GM19395 (cell line): ENCODE measurements at regions not wholly inside any gene's neighbourhood (a gene's known extent, or its start where the extent isn't known, plus 50 kb on each side); places are given as distances from the start of the nearest gene placed in this dataset.
"Not testable (repeated sequence)": the region's sequence is repeated elsewhere in the genome, so short reads cannot be mapped to it uniquely, and the experiment has no call there.

Experiments used
- ATAC-seq: cut with Tn5 transposase; IDR thresholded peaks from one replicate; pipeline ENCODE4 v1.9.1; 2021; ENCODE audit warnings: mild to moderate bottlenecking, moderate library complexity; ENCODE audit not compliant: unreplicated experiment

DNA sequence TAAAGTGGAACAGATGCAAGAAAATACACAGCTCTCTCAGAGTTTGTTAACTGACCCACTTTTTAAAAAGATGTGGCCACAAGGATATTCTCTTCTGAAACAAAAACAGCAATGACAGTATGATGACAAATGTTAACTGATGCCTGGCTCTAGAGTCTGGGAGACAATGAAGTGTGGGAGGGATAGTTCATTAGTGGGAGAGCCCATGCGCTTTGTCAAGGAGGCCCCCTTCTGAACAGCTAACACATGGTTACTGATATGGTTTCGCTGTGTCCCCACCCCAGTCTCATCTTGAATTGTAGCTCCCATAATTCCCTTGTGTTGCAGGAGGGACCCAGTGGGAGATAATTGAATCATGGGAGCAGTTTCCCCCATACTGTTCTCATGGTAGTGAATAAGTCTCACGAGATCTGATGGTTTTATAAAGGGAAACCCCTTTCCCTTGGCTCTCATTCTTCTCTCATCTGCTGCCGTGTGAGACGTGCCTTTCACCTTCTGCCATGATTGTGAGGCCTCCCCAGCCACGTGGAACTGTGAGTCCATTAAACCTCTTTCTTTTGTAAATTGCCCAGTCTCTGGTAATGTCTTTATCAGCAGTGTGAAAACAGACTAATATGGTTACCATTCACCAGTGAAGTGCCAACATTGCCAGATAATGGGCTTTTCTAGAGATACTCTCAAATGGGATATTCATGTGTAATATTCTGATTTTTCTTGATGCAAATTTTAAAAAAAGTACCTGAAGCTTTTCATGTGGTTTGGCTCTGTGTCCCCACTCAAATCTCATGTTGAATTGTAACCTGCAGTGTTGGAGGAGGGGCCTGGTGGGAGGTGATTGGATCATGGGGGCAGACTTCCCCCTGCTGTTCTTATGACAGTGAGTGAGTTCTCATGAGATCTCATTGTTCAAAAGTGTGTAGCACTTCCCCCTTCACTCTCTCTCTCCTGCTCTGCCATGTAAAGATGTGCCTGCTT, 435.8 kb downstream of the SHISA9 start:
- not testable (repeated sequence) for ATAC-seq

DNA sequence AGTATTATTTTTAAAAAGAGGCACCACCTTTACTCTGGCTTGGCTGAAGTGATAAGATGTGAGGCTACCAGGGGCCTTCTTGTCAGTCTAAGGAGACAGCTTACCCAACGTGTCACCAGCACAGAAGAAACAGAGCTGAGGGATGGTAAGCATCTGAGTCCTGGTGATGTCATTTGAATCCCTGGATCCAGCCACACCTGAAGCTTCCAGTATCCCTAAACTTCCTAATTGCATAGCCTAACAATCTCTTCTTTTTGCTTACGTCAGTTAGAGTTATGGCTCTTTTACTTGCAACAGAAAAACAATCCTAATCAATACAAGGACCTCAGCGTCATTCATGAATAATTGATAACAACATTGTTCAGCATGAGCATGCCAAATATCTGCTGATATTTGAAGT, 436.6 kb downstream of the SHISA9 start:
- no peak for ATAC-seq

DNA sequence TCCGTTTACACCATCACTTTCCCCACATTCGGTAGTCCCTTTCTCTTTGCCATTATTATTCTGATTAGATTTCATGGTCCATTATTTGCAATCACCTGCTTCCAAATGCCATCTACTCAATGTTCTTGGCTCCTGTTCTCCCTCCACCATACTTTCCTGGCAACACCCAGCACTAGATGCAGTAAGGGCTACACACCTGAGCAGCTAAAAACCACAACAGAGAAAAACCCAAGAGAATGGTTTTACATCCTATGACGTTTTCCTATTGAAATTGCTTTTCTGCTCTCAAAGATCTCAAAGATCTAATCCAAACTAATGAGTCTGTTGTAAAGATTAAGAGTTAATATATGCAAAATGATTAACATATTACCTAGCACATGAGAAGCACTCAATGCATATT, 441.3 kb downstream of the SHISA9 start:
- ATAC-seq: no peak

DNA sequence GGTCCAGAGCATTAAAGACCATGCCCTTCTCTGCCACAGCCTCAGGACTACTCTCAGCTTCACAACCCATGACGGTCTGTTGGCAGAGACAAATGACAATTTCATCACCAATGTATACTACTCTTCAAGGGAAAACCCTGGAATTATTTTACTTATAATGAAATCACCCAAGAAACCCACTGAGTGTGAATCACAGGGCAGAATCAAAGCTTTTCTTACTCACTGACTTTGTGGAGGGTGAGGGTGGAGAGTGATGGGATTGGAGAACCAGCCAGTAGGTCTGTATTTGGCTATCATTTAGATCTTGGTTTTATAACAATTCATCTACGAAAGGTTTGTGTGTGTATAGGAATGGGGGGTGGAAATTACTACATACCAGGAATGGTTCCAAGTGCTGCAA, 442.6 kb downstream of the SHISA9 start:
- no peak for ATAC-seq

DNA sequence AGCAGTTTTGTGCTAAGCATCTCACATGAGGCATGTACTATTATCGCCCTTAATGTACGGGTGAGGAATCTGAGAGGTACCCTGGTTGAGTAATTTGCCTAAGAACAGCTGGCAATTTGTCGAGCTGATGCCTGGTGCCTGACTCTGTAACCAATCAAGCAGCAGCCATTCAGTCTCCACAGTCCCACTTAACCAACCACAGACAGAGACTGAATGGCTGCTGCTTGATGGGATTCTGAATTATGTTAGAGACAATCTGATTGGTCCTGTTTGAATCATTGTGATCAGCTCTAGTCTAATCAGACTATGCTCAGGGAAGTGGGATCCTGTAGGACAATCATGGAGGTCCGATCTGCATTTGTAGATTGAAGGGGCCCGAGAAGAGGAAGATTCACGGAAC, 447.0 kb downstream of the SHISA9 start:
- no peak for ATAC-seq

DNA sequence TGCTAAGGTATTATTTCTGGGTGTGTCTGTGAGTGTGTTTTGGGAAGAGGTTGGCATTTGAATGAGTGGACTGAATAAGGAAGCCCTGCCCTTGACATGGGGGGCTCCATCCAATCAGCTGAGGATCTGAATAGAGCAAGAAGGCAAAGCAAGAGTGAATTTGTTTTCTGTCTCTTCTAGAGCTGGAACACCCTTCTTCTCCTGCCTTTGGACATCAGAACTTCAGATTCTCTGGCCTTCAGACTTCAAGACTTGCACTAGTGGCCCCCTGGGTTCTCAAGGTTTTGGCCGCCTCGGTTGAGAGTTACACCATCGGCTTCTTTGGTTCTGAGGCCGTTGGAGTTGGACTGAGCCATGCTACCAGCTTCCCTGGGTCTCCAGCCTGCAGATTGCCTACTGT, 448.6 kb downstream of the SHISA9 start:
- no peak for ATAC-seq

DNA sequence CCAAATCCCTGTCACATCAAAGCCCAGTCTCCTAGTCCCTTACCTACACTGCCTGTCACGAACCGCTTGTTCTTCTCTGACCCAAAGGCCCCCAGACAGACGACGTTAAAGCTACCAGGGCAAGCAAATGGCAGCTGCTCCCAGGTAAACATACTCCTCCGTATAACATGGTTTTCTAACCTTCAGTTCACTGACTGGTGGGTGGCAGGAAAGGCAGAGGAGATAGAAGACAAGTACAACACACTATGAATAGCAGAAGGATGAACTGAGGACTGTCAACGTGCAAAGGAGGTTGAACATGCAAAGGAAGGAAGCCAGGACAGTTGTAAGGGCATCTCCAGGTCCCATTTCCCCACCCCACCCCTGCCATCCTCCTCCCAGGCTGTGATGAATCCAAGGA, 449.8 kb downstream of the SHISA9 start:
- no peak for ATAC-seq

DNA sequence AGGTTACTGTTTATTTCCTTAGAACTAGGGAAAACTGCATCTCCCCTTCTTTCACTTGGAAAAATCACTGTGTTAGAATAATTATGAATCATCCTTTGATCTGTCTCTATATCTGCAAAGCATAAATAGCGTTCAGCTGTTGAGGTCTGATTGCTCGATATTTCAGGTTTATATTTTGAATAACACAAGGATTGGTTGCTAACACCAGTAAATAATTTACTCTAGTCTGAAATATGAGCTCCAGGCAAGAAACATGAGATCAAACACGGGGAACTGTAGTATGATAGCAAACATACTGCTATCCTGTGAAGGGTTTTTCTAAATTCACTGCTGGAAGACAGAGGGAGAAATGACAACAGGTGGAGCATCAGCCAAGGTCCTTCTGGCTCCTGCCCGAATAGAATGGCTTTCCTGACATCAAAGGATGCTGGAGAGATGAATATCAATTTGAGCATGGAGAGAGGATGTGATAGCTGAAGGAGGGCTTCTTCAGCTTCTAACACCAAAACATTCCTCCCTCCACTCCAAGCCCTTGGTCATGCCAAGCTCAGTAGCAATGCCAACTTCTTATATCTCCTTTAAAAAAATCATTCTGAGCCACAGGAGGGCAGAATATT, 450.3 kb downstream of the SHISA9 start:
- no peak for ATAC-seq

DNA sequence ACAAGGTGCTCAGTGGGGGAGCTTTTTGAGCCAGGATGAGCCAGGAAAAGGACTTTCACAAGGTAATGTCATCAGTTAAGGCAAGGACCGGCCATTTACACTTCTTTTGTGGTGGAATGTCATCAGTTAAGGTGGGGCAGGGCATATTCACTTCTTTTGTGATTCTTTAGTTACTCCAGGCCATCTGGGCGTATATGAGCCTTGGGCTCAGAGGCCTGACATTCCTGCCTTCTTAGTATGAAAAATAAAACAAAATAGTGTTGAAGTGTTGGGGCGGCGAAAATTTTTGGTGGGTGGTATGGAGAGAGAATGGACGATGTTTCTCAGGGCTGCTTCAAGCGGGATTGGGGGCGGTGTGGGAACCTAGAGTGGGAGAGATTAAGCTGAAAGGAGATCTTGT, 451.4 kb downstream of the SHISA9 start:
- not testable (repeated sequence) for ATAC-seq

DNA sequence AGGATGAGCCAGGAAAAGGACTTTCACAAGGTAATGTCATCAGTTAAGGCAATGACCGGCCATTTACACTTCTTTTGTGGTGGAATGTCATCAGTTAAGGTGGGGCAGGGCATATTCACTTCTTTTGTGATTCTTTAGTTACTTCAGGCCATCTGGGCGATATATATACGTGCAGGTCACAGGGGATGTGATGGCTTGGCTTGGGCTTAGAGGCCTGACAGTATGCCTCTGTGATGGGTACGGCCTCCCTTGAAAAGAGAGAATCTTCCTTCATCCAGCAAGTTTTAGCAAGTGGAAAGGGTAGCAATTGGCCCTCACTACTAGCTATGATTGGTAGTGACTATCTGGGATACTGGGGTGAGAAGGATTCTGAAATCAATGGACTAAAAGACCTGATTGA, 456.4 kb downstream of the SHISA9 start:
- not testable (repeated sequence) for ATAC-seq

DNA sequence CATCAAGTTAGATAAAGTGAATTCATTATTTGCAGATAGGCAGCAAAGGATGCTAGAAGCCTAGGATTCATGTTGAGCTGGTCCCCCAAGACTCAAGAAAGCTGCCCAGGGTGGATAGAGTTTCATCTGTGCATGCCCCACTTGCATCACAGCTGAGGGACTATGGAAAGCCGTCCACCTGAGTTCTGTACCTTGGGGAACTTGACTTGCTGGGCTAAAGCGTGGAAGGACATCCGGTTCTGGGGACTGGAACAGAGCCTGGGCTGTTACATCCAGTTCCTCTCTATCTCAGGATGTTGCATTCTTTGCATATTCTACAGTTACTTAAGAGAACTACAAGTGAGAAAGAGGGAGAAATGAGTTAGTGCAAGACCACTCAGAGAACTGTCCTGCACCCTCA, 458.4 kb downstream of the SHISA9 start:
- ATAC-seq: no peak

DNA sequence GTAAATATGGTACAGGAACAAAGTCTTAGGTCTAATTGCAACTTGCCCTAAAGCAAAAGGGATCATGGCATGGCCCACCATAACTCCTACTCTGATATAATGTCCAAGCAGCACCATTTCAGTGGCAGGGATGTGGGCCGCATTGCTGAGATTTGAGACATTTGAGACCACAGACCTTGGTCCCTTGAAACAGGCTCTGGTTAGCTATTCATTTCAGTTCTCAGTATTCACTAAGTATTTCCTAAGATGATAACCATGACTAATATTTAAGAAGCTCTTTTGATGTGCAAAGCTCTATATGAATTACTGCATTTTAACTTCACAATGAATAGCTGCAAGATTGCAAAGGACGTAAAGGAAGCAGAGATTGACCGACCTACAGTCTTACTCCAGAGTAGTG, 471.0 kb downstream of the SHISA9 start:
- ATAC-seq: no peak

DNA sequence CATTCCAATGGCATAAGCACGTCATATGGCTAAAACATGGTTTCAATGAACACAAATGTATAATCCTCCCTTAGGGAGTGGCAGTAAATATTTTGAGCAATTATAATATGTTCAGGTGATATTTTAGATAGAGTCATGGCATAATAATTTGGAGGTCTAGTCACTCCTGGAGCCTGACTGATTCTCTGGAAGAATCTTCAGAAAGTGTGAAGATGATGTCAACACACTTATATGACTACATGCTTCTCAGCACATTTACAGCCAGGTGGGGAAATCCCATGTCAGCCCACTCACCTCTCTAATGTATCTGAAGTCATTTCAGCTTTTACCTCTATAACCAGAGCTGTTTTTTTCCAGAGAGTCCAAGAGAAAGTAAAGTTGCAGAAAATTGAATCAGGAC, 474.8 kb downstream of the SHISA9 start:
- ATAC-seq: no peak

DNA sequence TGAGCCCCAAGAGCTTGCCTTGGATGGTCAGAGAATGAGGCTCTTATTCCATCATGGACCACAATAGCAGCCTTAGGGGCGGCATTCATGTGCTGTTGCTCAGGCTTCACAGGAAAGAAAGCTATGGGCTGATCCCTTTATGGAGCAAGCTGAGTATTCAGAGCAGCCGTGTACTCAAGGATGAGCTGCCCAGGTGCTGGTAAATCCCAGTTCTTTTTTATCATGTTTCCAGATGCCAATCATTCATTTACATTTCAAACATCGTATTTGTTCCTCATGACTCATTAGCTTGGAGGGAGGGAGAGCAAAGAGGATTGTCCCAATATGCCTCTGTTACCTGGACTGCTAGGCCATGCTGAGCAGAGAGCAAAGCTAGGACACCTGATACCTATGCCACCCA, 475.7 kb downstream of the SHISA9 start:
- ATAC-seq: no peak

DNA sequence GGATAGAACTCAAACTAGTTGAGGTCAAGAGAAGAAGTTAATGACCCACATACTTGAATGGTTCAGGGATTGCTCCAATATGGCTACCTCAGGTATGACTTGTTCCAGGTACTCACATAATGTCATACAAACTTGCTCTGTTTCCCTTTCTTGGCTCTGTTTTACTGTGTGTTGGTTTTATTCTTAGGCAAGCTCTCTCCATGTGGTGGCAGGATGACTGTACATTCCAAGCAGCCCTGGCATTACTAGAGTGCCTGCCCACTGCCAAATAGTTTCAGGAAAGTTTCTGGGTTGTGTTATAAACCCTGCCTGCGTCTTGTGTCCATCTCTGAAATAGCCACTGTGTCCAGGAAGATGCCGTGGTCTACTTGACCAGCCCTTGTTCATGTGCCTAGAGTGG, 476.8 kb downstream of the SHISA9 start:
- no peak for ATAC-seq

DNA sequence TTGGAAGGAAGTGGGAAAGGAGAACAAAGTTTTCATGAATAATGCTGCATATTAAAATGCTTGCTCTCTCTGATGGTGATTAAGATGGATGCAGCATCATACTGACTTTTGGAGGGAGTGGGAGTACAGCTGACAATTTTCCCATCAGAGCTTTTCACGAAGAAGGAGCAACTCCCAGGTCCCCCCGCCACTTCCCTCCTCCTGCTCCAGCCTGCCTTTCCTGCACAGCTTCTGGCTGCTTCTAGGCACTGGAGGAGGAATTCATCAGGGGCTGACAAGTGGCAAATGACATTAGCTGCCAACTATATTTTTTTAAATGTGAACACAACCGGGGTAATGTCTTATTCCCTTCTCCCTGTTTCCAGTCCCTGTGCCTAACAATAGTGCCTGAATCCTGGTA, 477.9 kb downstream of the SHISA9 start:
- no peak for ATAC-seq

DNA sequence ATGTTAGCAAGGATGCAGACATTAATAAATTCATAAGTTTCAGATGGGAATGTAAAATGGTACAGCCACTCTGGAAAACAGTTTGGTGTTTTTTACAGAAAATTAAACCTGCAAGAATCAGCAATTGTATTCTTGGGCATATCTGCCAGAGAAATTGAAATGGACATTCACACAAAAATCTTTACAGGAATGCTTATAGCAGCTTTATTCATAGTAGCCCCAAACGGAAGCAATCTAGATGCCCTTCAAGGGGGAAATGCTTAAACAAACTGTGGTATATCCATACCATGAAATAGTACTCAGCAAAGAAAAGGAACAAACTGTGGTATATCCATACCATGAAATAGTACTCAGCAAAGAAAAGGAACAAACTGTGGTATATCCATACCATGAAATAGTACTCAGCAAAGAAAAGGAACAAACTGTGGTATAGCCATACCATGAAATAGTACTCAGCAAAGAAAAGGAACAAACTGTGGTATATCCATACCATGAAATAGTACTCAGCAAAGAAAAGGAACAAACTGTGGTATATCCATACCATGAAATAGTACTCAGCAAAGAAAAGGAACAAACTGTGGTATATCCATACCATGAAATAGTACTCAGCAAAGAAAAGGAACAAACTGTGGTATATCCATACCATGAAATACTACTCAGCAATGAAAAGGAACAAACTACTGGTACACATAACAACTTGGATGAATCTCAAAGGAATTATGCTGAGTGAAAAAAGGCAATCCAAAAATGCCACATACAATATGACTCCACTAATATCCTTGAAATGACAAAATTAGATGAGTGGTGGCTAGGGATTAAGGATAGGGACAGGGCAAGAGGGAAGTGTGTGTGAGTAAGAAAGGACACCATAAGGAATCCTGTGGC, 484.0 kb downstream of the SHISA9 start:
- ATAC-seq: not testable (repeated sequence)

DNA sequence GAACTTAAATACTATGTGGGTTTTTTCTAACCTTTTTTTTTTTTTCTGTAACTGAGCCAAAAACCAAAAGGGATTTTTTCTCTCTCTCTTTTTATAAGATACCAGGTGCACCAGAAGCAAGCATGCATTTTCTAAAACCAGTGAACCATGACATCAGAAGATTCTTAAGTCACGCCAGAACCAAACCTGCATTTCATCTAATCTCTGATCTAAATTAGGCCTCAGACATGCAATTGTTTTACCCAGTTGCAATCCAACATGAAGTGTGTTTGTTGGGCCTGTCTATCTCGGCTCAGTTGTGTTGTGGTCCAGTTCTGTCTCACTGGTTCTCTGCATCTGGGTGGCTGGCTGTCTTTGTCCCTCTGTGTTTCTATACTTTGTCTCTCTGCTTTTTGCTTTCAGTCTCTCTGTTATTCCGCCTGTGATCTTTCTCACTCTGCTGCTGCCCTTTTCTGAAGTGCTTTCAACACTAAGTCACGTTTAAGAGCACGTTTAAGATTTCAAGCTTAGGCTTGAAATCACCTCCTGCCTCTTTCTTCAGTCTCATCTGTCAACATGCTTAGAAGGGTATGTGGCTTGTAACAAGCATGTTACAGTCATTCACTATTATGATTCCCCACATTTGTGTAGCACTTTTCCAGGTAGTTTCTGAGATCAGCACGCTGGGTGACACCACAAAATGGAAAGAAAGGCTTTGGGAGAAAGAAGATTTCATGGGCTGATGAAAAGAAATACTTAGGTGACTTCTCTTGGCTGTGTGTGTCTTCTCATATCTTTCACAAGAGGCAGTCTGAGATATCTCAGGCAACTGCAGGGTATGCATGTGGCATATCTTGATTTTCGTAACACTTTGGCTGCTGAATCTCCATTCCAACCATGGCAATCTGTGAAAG, 488.9 kb downstream of the SHISA9 start:
- ATAC-seq: peak; percentile 80

DNA sequence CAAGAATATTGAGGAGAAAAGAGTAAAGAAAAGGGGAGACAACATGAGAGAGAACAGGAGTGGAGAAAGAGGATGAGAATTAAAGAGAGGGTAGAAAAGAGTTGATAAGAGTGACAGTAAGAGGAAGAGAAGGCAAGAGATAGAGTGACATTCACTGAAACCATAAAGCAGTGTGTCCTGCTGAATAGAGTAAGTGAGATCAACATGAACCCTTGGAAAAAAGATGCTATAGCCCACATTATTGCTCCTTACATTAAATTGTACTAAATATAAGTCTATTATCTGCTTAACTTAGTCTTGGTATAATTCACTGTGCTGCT, 489.5 kb downstream of the SHISA9 start:
- ATAC-seq: no peak

DNA sequence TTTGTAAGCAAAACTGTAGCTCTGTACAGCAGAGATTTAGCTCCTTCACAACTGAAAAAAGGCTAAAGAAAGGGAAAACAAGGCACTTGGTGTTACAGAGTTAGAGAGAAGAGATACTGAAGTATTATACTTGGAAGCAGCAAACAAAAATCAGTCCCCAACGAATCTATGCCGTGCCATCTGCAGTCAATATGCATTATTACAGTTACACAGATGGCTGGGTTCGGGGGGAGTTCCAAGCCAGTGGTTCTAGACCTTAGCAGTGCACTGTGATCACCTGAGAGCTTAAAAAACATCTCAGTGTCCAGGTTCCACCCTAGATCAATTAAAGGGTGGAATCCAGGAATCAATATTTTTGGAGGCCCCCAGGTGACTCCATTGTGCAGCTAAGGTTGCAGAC, 489.9 kb downstream of the SHISA9 start:
- no peak for ATAC-seq

DNA sequence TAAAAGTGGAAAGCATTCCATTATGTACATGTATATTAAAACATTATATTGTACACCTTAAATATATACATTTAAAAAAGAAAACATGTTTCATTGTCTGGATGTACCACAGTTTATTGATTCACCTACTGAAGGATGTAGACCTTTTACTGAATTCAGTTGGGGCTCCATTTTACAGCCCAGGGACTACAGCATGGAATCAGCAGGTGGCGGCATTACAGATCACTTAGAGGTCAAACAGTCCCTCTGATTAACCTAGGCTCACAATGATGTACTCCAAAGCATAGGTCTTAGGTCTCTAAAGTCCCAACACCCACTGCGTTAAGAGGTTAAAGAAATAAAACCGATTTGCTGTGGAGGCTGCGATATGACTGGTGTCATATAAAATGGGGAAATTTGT, 490.9 kb downstream of the SHISA9 start:
- ATAC-seq: no peak
